ENCODE measurements at regions not wholly inside any gene's neighbourhood (a gene's known extent, or its start where the extent isn't known, plus 50 kb on each side); places are given as distances from the start of the nearest gene placed in this dataset.

GRCh38 chr2:467892-468647 lies 180.2 kb upstream of the ALKAL2 start:
- Histone ChIP-seq H3K36me3 (ENCODE audit: control insufficient read depth, insufficient read depth, low read length) (no peaks in the 10 kb centered on the region), H3K4me3 (ENCODE audit: low read depth, low read length) (peak overlapping the region; percentile 14), H3K27me3 (ENCODE audit: control insufficient read depth, insufficient read depth, low read length) (peaks cover 22% of the 10 kb centered on the region)
- no peak for TF ChIP-seq CTCF (IDR thresholded peaks at IDR 0.05; ENCODE audit: insufficient read depth, low read length, poor library complexity, severe bottlenecking)
- DNase-seq (ENCODE audit: low read depth), result no peak

GRCh38 chr2:467543-467891 lies 179.6 kb upstream of the ALKAL2 start:
- no peak overlapping the region for H3K4me3 ChIP-seq (ENCODE audit: low read depth, low read length)
- no peak for DNase-seq (ENCODE audit: low read depth)
- H3K36me3 ChIP-seq (ENCODE audit: control insufficient read depth, insufficient read depth, low read length), result no peaks in the 10 kb centered on the region
- TF ChIP-seq CTCF (IDR thresholded peaks at IDR 0.05; ENCODE audit: insufficient read depth, low read length, poor library complexity, severe bottlenecking), result no peak
- H3K27me3 ChIP-seq (ENCODE audit: control insufficient read depth, insufficient read depth, low read length), result peaks cover 22% of the 10 kb centered on the region

GRCh38 chr2:467101-467500 lies 179.2 kb upstream of the ALKAL2 start:
- DNase-seq (ENCODE audit: low read depth), result no peak
- no peak for TF ChIP-seq CTCF (IDR thresholded peaks at IDR 0.05; ENCODE audit: insufficient read depth, low read length, poor library complexity, severe bottlenecking)
- peaks cover 22% of the 10 kb centered on the region for H3K27me3 ChIP-seq (ENCODE audit: control insufficient read depth, insufficient read depth, low read length)
- no peaks in the 10 kb centered on the region for H3K36me3 ChIP-seq (ENCODE audit: control insufficient read depth, insufficient read depth, low read length)
- no peak overlapping the region for H3K4me3 ChIP-seq (ENCODE audit: low read depth, low read length)

GRCh38 chr2:464562-465309 lies 176.8 kb upstream of the ALKAL2 start:
- no peak for DNase-seq (ENCODE audit: low read depth)
- Histone ChIP-seq H3K27me3 (ENCODE audit: control insufficient read depth, insufficient read depth, low read length) (peaks cover 22% of the 10 kb centered on the region), H3K36me3 (ENCODE audit: control insufficient read depth, insufficient read depth, low read length) (no peaks in the 10 kb centered on the region), H3K4me3 (ENCODE audit: low read depth, low read length) (no peak overlapping the region)
- TF ChIP-seq CTCF (IDR thresholded peaks at IDR 0.05; ENCODE audit: insufficient read depth, low read length, poor library complexity, severe bottlenecking), result no peak

- no peaks in the 10 kb centered on the region for H3K27me3 ChIP-seq (ENCODE audit: control insufficient read depth, insufficient read depth, low read length)
- DNase-seq (ENCODE audit: low read depth), result no peak
- H3K4me3 ChIP-seq (ENCODE audit: low read depth, low read length), result no peak overlapping the region
- no peak for TF ChIP-seq CTCF (IDR thresholded peaks at IDR 0.05; ENCODE audit: insufficient read depth, low read length, poor library complexity, severe bottlenecking)
- no peaks in the 10 kb centered on the region for H3K36me3 ChIP-seq (ENCODE audit: control insufficient read depth, insufficient read depth, low read length)
Measured at GRCh38 chr2:460861-461260, 173.0 kb upstream of the ALKAL2 start.
